ENCODE measurements at regions not wholly inside any gene's neighbourhood (a gene's known extent, or its start where the extent isn't known, plus 50 kb on each side); places are given as distances from the start of the nearest gene placed in this dataset.
"Not testable (repeated sequence)": the region's sequence is repeated elsewhere in the genome, so short reads cannot be mapped to it uniquely, and the experiment has no call there.

GRCh38 chr10:21043044-21043443 lies 145.9 kb upstream of the NEBL start:
- no peak for TF ChIP-seq CTCF (conservative IDR thresholded peaks at IDR 0.05)
- H3K4me1 Mint-ChIP-seq (ENCODE audit: unreplicated experiment), result no peaks in the 10 kb centered on the region
- peaks cover 6% of the 10 kb centered on the region for H3K36me3 Mint-ChIP-seq
- DNase-seq (ENCODE audit: extremely low spot score, unreplicated experiment), result no peak
- no peak overlapping the region for H3K4me3 Mint-ChIP-seq
- H3K9me3 Mint-ChIP-seq, result no peaks in the 10 kb centered on the region
- H3K27me3 Mint-ChIP-seq, result no peaks in the 10 kb centered on the region
- H3K27ac Mint-ChIP-seq, result no peak overlapping the region

- Mint-ChIP-seq H3K9me3 (no peaks in the 10 kb centered on the region), H3K27ac (no peak overlapping the region), H3K4me1 (ENCODE audit: unreplicated experiment) (no peaks in the 10 kb centered on the region), H3K4me3 (no peak overlapping the region), H3K27me3 (no peaks in the 10 kb centered on the region), H3K36me3 (peaks cover 6% of the 10 kb centered on the region)
- no peak for TF ChIP-seq CTCF (conservative IDR thresholded peaks at IDR 0.05)
- DNase-seq (ENCODE audit: extremely low spot score, unreplicated experiment), result no peak
These were observed 145.4 kb upstream of the NEBL start for GRCh38 chr10:21042536-21042935.

DNA sequence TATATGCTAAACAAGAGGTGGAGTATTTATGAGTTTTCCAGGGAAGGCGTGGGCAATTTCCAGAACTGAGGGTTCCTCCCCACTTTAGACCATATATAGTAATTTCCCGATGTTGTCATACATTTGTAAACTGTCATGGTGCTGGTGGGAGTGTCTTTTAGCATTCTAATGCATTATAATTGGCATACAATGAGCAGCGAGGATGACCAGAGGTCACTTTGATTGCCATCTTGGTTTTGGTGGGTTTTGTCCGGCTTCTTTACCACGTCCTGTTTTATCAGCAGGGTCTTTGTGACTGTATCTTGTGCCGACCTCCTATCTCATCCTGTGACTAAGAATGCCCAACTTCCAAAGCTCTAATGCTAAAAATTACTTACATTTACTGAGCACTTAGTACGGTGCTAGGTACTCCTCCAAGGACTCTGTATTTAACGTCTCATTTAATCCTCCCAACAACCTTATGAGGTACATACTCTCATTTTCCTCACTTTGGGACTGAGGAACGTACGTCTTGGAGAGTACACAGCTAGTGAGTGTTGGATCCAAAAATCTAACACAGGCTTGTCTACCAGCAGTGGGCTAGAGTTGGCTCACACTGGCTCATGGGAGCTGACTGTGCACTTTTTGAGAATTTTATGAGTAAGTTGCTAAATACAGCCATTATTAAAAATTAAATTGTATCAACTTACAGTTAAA lies 144.8 kb upstream of the NEBL start:
- no peak overlapping the region for H3K4me3 Mint-ChIP-seq
- peaks cover 6% of the 10 kb centered on the region for H3K36me3 Mint-ChIP-seq
- no peak for TF ChIP-seq CTCF (conservative IDR thresholded peaks at IDR 0.05)
- H3K27ac Mint-ChIP-seq, result no peak overlapping the region
- H3K9me3 Mint-ChIP-seq, result no peaks in the 10 kb centered on the region
- no peaks in the 10 kb centered on the region for H3K27me3 Mint-ChIP-seq
- DNase-seq (ENCODE audit: extremely low spot score, unreplicated experiment), result no peak
- H3K4me1 Mint-ChIP-seq (ENCODE audit: unreplicated experiment), result no peaks in the 10 kb centered on the region

DNA sequence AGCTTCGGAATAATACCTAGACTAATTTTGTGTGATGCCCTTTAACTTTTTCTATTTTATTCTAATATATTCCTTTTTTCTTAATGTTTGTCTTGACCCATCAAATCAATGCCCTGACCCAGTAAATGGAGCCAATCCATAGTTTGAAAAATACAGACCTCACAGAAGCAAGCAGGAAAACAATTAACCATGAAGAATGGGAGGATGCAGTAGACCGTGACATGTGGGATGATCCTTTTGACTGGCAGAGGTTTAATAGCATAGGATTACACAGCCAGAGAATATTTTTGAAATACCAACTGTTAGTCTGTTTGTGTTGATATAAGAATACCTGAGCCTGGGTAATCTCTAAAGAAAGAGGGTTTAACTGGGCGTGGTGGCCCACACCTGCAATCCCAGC lies 142.6 kb upstream of the NEBL start:
- Mint-ChIP-seq H3K27me3 (no peaks in the 10 kb centered on the region), H3K9me3 (no peaks in the 10 kb centered on the region), H3K27ac (no peak overlapping the region), H3K36me3 (peaks cover 6% of the 10 kb centered on the region), H3K4me3 (no peak overlapping the region), H3K4me1 (ENCODE audit: unreplicated experiment) (no peaks in the 10 kb centered on the region)
- DNase-seq (ENCODE audit: extremely low spot score, unreplicated experiment), result no peak
- no peak for TF ChIP-seq CTCF (conservative IDR thresholded peaks at IDR 0.05)

DNA sequence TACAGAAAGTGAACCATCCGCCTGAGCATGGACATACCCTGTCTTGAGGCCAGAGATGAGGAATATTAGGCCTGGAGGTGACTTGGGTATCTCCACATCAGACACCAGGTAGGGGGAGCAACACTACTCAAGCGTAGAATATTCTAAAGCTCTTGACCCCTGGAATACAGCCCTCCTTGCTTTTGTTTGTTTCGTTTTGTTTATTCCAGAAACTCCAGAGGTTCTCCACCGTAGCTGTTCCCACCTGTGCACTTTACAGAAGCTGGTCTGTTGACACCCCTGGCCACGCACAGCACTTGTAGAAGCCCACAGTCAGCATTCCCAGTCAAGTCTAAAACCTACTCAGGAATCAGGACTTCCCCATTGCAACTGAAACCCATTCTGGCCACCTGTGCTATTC lies 139.6 kb upstream of the NEBL start:
- no peaks in the 10 kb centered on the region for H3K27me3 Mint-ChIP-seq
- no peaks in the 10 kb centered on the region for H3K9me3 Mint-ChIP-seq
- H3K27ac Mint-ChIP-seq, result no peak overlapping the region

GRCh38 chr10:21034770-21035169 lies 137.7 kb upstream of the NEBL start:
- not testable (repeated sequence) for H3K4me3 Mint-ChIP-seq; H3K27me3 Mint-ChIP-seq; H3K9me3 Mint-ChIP-seq; H3K27ac Mint-ChIP-seq; H3K4me1 Mint-ChIP-seq (ENCODE audit: unreplicated experiment); DNase-seq (ENCODE audit: extremely low spot score, unreplicated experiment)
- peaks cover 11% of the 10 kb centered on the region for H3K36me3 Mint-ChIP-seq

More for the DNA sequence above, 139.6 kb upstream of the NEBL start:
- peaks cover 6% of the 10 kb centered on the region for H3K36me3 Mint-ChIP-seq
- H3K4me3 Mint-ChIP-seq, result no peak overlapping the region
- H3K4me1 Mint-ChIP-seq (ENCODE audit: unreplicated experiment), result no peaks in the 10 kb centered on the region
- no peak for DNase-seq (ENCODE audit: extremely low spot score, unreplicated experiment)
- TF ChIP-seq CTCF (conservative IDR thresholded peaks at IDR 0.05), result no peak

All from type B pancreatic cell (in vitro differentiated cells).